Vagina (tissue), 2 donors: ENCODE measurements at regions not wholly inside any gene's neighbourhood (a gene's known extent, or its start where the extent isn't known, plus 50 kb on each side); places are given as distances from the start of the nearest gene placed in this dataset.
A peak's percentile ranks its signal among the peaks of the same experiment; 100 is the strongest.

ENCODE experiments used
- DNase-seq, 2 donors: peaks; one replicate each; pipeline ENCODE4 v3.0.0-alpha.2; 2017; ENCODE audit errors: extremely low spot score in 2 of 2
- H3K27ac ChIP-seq: fragments of 200-600 bp; sonication (generic); one replicate; pipeline ENCODE4 v1.5.1; 2019
- H3K27me3 ChIP-seq: fragments of 200-600 bp; sonication (generic); one replicate; pipeline ENCODE4 v1.5.1; 2019
- H3K36me3 ChIP-seq, 2 donors: fragments of 200-600 bp; sonication (generic); one replicate each; pipeline ENCODE4 v1.5.1; 2017 to 2019
- H3K4me1 ChIP-seq: fragments of 200-600 bp; sonication (generic); one replicate; pipeline ENCODE4 v1.5.1; 2019
- H3K4me3 ChIP-seq, 2 donors: fragments of 200-600 bp; sonication (generic); 1 replicate in 1 of 2; 2 replicates in 1 of 2; pipeline ENCODE4 v1.5.1; 2016 to 2019
- H3K9me3 ChIP-seq: fragments of 200-600 bp; sonication (generic); one replicate; pipeline ENCODE4 v1.5.1; 2019
- POLR2A ChIP-seq, 2 donors: fragments of 450-650 bp; IDR thresholded peaks; one replicate each; pipeline ENCODE4 v1.6.1; 2017; ENCODE audit warnings: antibody characterized with exemption in 2 of 2, mild to moderate bottlenecking in 2 of 2, moderate library complexity in 2 of 2
- POLR2AphosphoS5 ChIP-seq, 2 donors: sonication (generic); formaldehyde crosslinking; IDR thresholded peaks; one replicate each; pipeline ENCODE4 v1.9.0; 2017; ENCODE audit warnings: antibody characterized with exemption in 2 of 2, mild to moderate bottlenecking in 2 of 2, low read depth in 1 of 2; ENCODE audit not compliant: insufficient read depth in 1 of 2
- intact Hi-C: fragments of 100-400 bp; cut with DNase I; formaldehyde crosslinking; loops from one replicate; pipeline ENCODE4 v1.15.1; 2023
- TF ChIP-seq, protein P1 (sequence below), 3 experiments: fragments of 450-650 bp in 2 of 3; fragments of 200-600 bp in 1 of 3; sonication (generic) in 1 of 3; IDR thresholded peaks; one replicate each; pipeline ENCODE4 v1.5.1; 2017 to 2019; ENCODE audit warnings: antibody characterized with exemption in 3 of 3, mild to moderate bottlenecking in 2 of 3, moderate library complexity in 2 of 3

DNA sequence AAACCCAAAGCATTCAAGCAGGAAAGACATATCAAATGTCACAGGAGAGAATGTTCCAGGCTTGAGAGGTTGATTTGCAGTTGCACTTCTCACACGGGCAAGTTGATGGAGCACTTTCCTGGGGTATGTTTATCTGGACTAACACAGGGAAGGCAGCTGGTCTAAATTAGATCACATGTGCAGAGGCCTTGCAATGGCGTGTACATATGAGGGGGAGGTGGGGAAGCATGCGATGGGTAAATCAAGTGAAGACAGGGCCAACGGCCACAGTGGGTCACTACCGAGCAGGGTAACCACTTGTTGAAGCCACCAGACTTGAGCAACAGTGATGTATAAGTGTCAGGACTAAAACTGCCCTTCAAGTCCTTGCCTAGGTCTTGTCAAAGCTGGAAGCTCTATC lies 156.6 kb upstream of the MAF start:
- Histone ChIP-seq H3K9me3 (no peaks in the 10 kb centered on the region), H3K4me3 (no peak overlapping the region), H3K36me3 (no peaks in the 10 kb centered on the region), H3K27ac (no peak overlapping the region), H3K27me3 (no peaks in the 10 kb centered on the region), H3K4me1 (peaks cover 46% of the 10 kb centered on the region)
- no peak for DNase-seq
- TF ChIP-seq, protein P1, sequence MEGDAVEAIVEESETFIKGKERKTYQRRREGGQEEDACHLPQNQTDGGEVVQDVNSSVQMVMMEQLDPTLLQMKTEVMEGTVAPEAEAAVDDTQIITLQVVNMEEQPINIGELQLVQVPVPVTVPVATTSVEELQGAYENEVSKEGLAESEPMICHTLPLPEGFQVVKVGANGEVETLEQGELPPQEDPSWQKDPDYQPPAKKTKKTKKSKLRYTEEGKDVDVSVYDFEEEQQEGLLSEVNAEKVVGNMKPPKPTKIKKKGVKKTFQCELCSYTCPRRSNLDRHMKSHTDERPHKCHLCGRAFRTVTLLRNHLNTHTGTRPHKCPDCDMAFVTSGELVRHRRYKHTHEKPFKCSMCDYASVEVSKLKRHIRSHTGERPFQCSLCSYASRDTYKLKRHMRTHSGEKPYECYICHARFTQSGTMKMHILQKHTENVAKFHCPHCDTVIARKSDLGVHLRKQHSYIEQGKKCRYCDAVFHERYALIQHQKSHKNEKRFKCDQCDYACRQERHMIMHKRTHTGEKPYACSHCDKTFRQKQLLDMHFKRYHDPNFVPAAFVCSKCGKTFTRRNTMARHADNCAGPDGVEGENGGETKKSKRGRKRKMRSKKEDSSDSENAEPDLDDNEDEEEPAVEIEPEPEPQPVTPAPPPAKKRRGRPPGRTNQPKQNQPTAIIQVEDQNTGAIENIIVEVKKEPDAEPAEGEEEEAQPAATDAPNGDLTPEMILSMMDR (IDR thresholded peaks at IDR 0.05) = no peak
- TF ChIP-seq POLR2AphosphoS5 (IDR thresholded peaks at IDR 0.05; ENCODE audit: insufficient read depth in 1 of 2, low read depth in 1 of 2) (no peak), POLR2A (IDR thresholded peaks at IDR 0.05) (no peak)
- intact Hi-C loops = no loop called here

DNA sequence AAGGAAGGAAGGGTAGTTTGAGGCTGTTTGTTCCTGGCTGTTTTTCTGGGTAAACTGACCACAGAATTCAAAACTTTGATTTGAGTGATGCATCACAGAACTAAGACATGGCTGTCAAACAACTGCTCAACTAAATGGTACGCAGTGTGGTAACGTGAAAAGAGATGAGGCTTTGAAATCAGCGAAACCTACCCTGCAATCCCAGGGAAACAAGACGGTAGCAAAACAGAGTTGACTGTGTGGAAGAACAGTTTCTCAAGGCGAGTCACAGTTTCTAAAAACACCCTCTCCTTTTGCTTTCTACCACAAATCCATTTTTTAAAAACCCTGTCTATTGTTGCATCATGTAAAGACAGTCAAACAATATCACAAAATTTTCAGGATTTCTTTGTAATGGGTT lies 156.0 kb upstream of the MAF start:
- no peak for DNase-seq
- Histone ChIP-seq H3K27ac (no peak overlapping the region), H3K36me3 (no peaks in the 10 kb centered on the region), H3K9me3 (no peaks in the 10 kb centered on the region), H3K27me3 (no peaks in the 10 kb centered on the region), H3K4me1 (peaks cover 52% of the 10 kb centered on the region), H3K4me3 (no peak overlapping the region)
- intact Hi-C loops = no loop called here
- TF ChIP-seq POLR2A (IDR thresholded peaks at IDR 0.05) (no peak), POLR2AphosphoS5 (IDR thresholded peaks at IDR 0.05; ENCODE audit: insufficient read depth in 1 of 2, low read depth in 1 of 2) (no peak)
- TF ChIP-seq, protein P1 (IDR thresholded peaks at IDR 0.05) = no peak

DNA sequence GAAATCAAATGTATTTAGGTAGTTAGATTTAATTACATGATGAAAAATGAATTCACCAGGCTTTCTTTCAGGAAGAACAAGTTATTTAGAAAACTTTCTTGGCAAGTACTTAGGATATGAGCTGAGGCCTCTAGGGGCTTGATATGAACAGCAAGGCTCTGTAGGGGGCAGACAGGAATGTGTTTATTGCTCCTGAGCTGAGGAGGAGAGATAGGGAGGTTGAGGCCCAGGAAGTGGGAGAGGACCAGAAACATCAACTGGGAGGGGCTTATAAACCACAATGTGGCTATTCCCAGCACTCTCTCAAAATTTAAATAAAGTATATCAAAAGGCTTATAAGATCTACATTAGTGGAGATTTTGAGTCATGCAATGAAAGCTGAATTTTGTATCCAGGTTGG lies 154.0 kb upstream of the MAF start:
- H3K4me1 ChIP-seq = peaks cover 50% of the 10 kb centered on the region
- peak overlapping the region; percentile 36 for H3K27ac ChIP-seq
- H3K9me3 ChIP-seq = no peaks in the 10 kb centered on the region
- no peaks in the 10 kb centered on the region for H3K36me3 ChIP-seq
- no peak overlapping the region for H3K4me3 ChIP-seq
- intact Hi-C loops = no loop called here
- TF ChIP-seq POLR2AphosphoS5 (IDR thresholded peaks at IDR 0.05; ENCODE audit: insufficient read depth in 1 of 2, low read depth in 1 of 2) = no peak
- no peak for DNase-seq
- no peaks in the 10 kb centered on the region for H3K27me3 ChIP-seq

DNA sequence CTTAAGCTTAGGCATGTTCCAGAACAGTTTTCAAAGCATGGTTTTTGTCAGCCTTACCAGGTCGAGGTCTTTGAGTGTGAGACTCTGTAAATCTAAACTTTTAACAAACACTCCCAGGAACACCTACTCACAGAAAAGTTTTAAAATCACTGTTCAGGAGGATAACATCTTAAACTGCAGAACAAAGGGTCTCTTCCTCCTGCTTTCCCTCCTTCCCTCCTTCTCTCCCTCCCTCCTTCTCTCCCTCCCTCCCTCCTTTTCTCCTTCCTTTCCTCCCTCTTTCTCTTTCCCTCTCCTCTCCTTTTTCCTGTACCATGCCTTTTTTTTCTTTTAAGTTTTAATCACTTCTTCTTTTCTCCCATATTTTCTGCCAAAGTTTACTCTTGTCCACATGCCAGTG lies 153.5 kb upstream of the MAF start:
- Histone ChIP-seq H3K4me1 (peaks cover 45% of the 10 kb centered on the region), H3K27me3 (no peaks in the 10 kb centered on the region), H3K9me3 (no peaks in the 10 kb centered on the region), H3K27ac (peak overlapping the region; percentile 36), H3K4me3 (no peak overlapping the region), H3K36me3 (no peaks in the 10 kb centered on the region)
- TF ChIP-seq POLR2A (IDR thresholded peaks at IDR 0.05) = no peak
- TF ChIP-seq POLR2AphosphoS5 (IDR thresholded peaks at IDR 0.05; ENCODE audit: insufficient read depth in 1 of 2, low read depth in 1 of 2) = no peak
- TF ChIP-seq, protein P1 (IDR thresholded peaks at IDR 0.05) = no peak
- DNase-seq = no peak
- intact Hi-C loops = no loop called here

DNA sequence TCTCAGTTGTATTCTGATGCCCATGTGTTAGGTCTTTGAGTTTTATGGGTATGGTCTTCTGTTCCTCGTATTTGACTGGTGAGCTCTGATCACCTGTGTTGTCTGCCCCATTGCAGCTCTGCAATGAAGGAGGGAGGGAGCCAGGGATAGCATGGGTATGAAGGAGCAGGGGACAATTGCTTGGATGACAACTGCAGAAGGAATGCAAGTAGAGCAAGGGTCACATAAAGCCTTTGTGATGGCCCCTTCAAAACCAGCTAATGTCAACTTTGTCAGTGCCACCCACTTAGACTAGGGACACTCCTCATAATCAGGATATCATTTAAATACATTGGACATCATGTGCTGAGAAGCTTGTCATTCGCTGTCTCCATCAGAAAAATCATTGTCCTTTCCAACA lies 152.7 kb upstream of the MAF start:
- H3K27me3 ChIP-seq = no peaks in the 10 kb centered on the region
- no peak overlapping the region for H3K4me3 ChIP-seq
- DNase-seq = no peak
- no peaks in the 10 kb centered on the region for H3K36me3 ChIP-seq
- intact Hi-C loops = no loop called here
- TF ChIP-seq POLR2AphosphoS5 (IDR thresholded peaks at IDR 0.05; ENCODE audit: insufficient read depth in 1 of 2, low read depth in 1 of 2) = no peak
- TF ChIP-seq, protein P1 (IDR thresholded peaks at IDR 0.05) = no peak
- TF ChIP-seq POLR2A (IDR thresholded peaks at IDR 0.05) = no peak
- no peaks in the 10 kb centered on the region for H3K9me3 ChIP-seq
- no peak overlapping the region for H3K27ac ChIP-seq
- H3K4me1 ChIP-seq = peaks cover 38% of the 10 kb centered on the region

DNA sequence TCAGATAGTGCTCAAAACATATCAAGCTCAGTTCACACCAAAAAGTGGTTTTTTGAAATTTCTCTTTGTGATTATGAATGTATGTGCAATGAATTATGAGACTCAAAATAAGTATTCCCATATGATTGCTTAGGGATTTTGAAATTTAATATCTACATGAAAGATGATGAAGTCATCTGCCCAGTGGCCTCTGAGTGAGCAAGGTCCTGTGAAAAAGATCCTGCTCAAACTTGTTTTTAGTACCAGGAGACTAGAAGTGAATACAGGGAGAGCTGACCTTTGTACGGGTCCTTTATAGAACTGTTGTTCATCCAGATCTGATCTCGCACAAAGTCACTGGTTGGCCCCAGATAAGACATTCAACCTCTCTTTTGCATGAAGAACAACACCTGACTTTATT lies 151.9 kb upstream of the MAF start:
- no peak overlapping the region for H3K4me3 ChIP-seq
- H3K9me3 ChIP-seq = no peaks in the 10 kb centered on the region
- DNase-seq = no peak
- no peaks in the 10 kb centered on the region for H3K27me3 ChIP-seq
- peak overlapping the region; percentile 66 for H3K27ac ChIP-seq
- no peaks in the 10 kb centered on the region for H3K36me3 ChIP-seq
- TF ChIP-seq POLR2A (IDR thresholded peaks at IDR 0.05) = no peak
- TF ChIP-seq, protein P1 (IDR thresholded peaks at IDR 0.05) = no peak
- peaks cover 38% of the 10 kb centered on the region for H3K4me1 ChIP-seq
- intact Hi-C loops = no loop called here
